ENCODE measurements at regions not wholly inside any gene's neighbourhood (a gene's known extent, or its start where the extent isn't known, plus 50 kb on each side); places are given as distances from the start of the nearest gene placed in this dataset.
"Not testable (repeated sequence)": the region's sequence is repeated elsewhere in the genome, so short reads cannot be mapped to it uniquely, and the experiment has no call there.

- Histone ChIP-seq H3K36me3 (no peaks in the 10 kb centered on the region), H3K4me3 (no peak overlapping the region), H3K27me3 (no peaks in the 10 kb centered on the region), H3K9me3 (no peaks in the 10 kb centered on the region)
- DNase-seq: no peak
These were observed 62.2 kb upstream of the FAM241A start for GRCh38 chr4:112082954-112083586.

- no peak for DNase-seq
- no peaks in the 10 kb centered on the region for H3K9me3 ChIP-seq
- no peak overlapping the region for H3K4me3 ChIP-seq
- no peaks in the 10 kb centered on the region for H3K27me3 ChIP-seq
- no peaks in the 10 kb centered on the region for H3K36me3 ChIP-seq
These were observed 61.5 kb upstream of the FAM241A start for GRCh38 chr4:112083587-112084347.

GRCh38 chr4:112085156-112086035 lies 59.9 kb upstream of the FAM241A start:
- no peaks in the 10 kb centered on the region for H3K27me3 ChIP-seq
- no peaks in the 10 kb centered on the region for H3K9me3 ChIP-seq
- DNase-seq: no peak
- no peak overlapping the region for H3K4me3 ChIP-seq
- H3K36me3 ChIP-seq: no peaks in the 10 kb centered on the region

- H3K36me3 ChIP-seq: no peaks in the 10 kb centered on the region
- H3K4me3 ChIP-seq: no peak overlapping the region
- no peak for DNase-seq
- H3K9me3 ChIP-seq: no peaks in the 10 kb centered on the region
- no peaks in the 10 kb centered on the region for H3K27me3 ChIP-seq
These were observed 59.2 kb upstream of the FAM241A start for GRCh38 chr4:112086036-112086434.

- not testable (repeated sequence) for H3K9me3 ChIP-seq, H3K4me3 ChIP-seq, DNase-seq, H3K36me3 ChIP-seq, H3K27me3 ChIP-seq
These were observed 58.6 kb upstream of the FAM241A start for GRCh38 chr4:112086661-112087060.

- not testable (repeated sequence) for H3K9me3 ChIP-seq, H3K36me3 ChIP-seq, H3K4me3 ChIP-seq, DNase-seq, H3K27me3 ChIP-seq
These were observed 52.9 kb upstream of the FAM241A start for GRCh38 chr4:112092330-112092729.

GRCh38 chr4:112093636-112094202 lies 51.5 kb upstream of the FAM241A start:
- no peaks in the 10 kb centered on the region for H3K27me3 ChIP-seq
- H3K36me3 ChIP-seq: no peaks in the 10 kb centered on the region
- no peaks in the 10 kb centered on the region for H3K9me3 ChIP-seq
- DNase-seq: no peak
- no peak overlapping the region for H3K4me3 ChIP-seq

GRCh38 chr4:112094330-112094729 lies 50.9 kb upstream of the FAM241A start:
- no peak for DNase-seq
- no peaks in the 10 kb centered on the region for H3K9me3 ChIP-seq
- H3K27me3 ChIP-seq: no peaks in the 10 kb centered on the region
- no peak overlapping the region for H3K4me3 ChIP-seq
- H3K36me3 ChIP-seq: no peaks in the 10 kb centered on the region

Data from MG63 (cell line).